Heart left ventricle (tissue), 13 donors: ENCODE measurements at regions not wholly inside any gene's neighbourhood (a gene's known extent, or its start where the extent isn't known, plus 50 kb on each side); places are given as distances from the start of the nearest gene placed in this dataset.

Experiments used
- CTCF ChIP-seq, 12 donors: fragments of 200-600 bp; sonication (generic) in 4 of 12; IDR thresholded peaks; one replicate each; pipeline versions ENCODE4 v1.5.0 to v1.8.0; 2018 to 2022; ENCODE audit warnings: antibody characterized with exemption in 12 of 12, mild to moderate bottlenecking in 5 of 12
- POLR2A ChIP-seq, 2 donors: fragments of 450-650 bp; IDR thresholded peaks; one replicate each; pipeline ENCODE4 v1.6.1; 2017; ENCODE audit warnings: antibody characterized with exemption in 2 of 2, mild to moderate bottlenecking in 2 of 2, moderate library complexity in 2 of 2
- donor health status: ischemic (EF 13 %, LVEDD 7.1; RV severe dilation, severe dysfunction).
- donor health status: DM: no; HTN: yes; CAD: no.
- donor health status: DM: no; HTN: no; CAD: no.
- donor health status: ischemic (EF 25% LVEDD 6.9; RV normal size, moderate dysfunction).
- donor health status: ischemic (EF 25% LVEDD 5.7; RV mildly dilated, moderate dysfunction).
- donor health status: ischemic (EF 35%, LVEDD 5.7; RV mildly dilated, moderate dysfunction).
- donor health status: nonischemic (EF 11% LVEDD 7.7; RV severe dilation, severe dysfunction).
- donor health status: DM: yes; HTN: yes; CAD: no.
- donor health status: PGD.
- donor health status: ischemic (EF 29% LVEDD 5.4; RV normal size, mild dysfunction).
- donor health status: nonischemic (EF 23%, LVEDD 6.1; RV moderate dilation, normal function).

DNA sequence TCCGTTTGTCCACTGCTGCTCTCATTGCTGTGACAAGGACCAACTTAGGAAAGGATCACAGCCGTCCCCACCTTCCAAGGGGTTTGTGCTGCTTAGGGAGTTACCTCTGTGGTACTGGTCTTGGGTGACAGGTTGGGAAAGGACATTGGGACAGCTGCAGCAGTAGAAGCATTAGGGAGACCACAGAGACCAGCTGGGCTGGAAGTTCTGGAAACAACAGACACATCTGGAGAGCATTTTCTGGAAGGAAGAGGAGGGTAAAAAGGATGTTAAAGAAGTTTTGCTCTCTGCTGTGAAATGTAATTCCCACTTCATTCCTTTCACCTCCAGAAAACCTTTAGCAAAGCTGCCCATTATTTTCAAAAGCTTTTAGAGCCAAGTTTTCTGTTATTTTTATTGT lies 304.2 kb downstream of the LRFN2 start:
- TF ChIP-seq CTCF (IDR thresholded peaks at IDR 0.05) (no peak), POLR2A (IDR thresholded peaks at IDR 0.05) (no peak)
